ENCODE measurements at regions not wholly inside any gene's neighbourhood (a gene's known extent, or its start where the extent isn't known, plus 50 kb on each side); places are given as distances from the start of the nearest gene placed in this dataset.
"Not testable (repeated sequence)": the region's sequence is repeated elsewhere in the genome, so short reads cannot be mapped to it uniquely, and the experiment has no call there.

GRCh38 chr16:27638833-27639560 is 89.1 kb downstream of the KATNIP start:
- in situ Hi-C loops (cut with MboI; ENCODE audit: low sequenced_read_pairs), result no loop called here

DNA sequence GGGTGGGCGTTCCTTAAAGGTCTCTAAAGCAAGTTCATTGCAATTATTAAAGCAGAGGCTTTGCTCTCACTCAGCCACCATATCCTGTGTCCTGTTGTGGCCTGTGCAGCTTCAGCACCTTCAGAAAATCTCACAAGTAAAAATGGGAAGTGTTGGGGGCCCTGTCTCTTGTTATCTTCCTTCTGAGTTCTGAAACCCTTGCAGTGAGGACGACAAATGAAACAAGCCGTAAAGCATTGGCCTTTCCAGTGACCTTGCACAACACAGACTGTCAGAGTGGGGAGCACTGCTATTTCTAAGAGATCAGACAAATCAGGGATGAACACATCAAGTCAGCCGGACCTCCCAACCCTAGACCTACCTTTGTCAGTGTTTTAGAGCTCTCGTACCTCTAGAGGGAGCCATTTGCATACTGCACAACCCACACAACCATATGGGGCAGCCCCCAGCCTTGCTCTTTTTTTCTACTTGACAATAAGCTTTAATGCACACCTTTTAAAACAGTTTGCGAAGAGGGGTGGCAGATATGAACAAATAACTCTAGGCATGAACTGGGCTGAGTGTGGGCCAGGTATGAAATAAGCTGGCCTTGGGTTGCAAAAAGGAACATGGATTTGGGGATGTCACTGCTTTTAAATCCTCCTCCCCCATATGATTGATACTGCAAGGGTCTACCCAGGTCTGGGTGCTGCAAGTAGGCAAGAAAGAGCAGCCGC is 89.8 kb downstream of the KATNIP start:
- in situ Hi-C loops (cut with MboI; ENCODE audit: low sequenced_read_pairs), result no loop called here

DNA sequence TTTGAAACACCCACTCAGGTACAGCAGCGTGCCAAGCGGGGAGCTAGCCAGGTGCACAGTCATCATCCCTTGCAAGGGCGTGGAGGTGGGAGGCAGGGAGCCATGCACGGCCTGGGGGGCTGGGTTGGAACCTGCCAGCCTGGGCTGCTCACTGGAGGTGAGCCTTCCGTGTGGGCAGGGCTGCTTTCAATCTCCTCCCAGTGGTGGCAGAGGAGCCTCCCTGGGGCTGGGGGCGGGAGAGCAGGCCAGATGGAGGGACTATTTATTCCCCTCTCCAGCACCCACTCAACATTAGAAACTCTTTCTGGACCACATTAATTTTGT is 90.3 kb downstream of the KATNIP start:
- in situ Hi-C loops (cut with MboI; ENCODE audit: low sequenced_read_pairs), result no loop called here

- in situ Hi-C loops (cut with MboI; ENCODE audit: low sequenced_read_pairs), result no loop called here
Measured at GRCh38 chr16:27641260-27641659, 91.3 kb downstream of the KATNIP start.

GRCh38 chr16:27641734-27642415 is 91.9 kb downstream of the KATNIP start:
- in situ Hi-C loops (cut with MboI; ENCODE audit: low sequenced_read_pairs), result not testable (repeated sequence)

DNA sequence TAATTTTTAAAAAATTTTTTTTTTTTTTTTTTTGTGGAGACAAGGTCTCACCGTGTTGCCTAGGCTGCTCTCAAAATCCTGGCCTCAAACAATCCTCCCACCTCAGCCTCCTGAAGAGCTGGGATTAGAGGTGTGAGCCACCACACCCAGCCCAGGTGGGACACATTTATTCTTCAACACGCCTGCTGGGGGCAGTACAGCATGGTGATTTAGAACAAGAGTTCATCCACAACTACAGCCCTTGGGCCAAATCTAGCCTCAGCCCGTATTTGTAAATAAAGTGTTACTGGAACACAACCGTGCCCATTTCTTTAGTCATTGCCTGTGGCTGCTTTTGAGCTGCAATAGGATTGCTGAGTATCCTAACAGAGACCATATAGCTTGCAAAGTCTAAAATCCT is 92.8 kb downstream of the KATNIP start:
- in situ Hi-C loops (cut with MboI; ENCODE audit: low sequenced_read_pairs), result no loop called here

DNA sequence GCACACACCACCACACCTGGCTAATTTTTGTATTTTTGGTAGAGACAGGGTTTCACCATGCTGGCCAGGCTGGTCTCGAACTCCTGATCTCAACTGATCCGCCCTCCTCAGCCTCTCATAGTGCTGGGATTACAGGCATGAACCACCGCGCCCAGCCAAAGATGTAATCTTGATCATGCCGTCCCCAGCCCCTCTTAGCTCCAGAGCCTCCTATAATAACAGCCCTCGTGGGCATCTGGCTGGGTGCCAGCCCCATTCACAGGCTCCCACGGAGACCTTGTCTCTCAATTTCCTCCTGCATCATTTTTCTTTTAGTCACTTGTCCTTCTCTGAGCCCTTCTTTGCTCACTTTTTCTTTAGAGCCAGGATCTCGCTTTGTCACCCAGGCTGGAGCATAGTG is 94.2 kb downstream of the KATNIP start:
- in situ Hi-C loops (cut with MboI; ENCODE audit: low sequenced_read_pairs), result no loop called here

GRCh38 chr16:27645396-27645795 is 95.5 kb downstream of the KATNIP start:
- in situ Hi-C loops (cut with MboI; ENCODE audit: low sequenced_read_pairs), result no loop called here

DNA sequence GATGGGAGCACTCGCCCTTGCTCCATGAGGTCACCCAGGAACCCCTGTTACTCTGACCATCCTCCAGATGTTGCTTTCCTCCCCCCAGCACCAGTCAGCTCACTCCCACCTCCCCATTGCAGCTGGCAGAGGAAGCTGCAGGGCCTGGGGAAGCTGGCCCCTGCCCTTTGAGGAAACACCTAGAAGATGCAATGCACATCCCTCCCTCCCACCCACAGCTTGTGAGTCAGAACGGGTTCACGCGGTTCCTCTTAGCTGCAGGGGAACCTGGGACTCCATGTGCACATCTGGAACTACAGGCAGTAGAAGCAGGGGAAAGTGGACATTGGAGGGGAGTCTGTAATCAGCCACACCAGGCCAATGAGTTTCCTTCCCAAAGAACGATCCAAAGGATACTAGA is 96.9 kb downstream of the KATNIP start:
- in situ Hi-C loops (cut with MboI; ENCODE audit: low sequenced_read_pairs), result no loop called here

GRCh38 chr16:27649021-27649420 is 99.1 kb downstream of the KATNIP start:
- in situ Hi-C loops (cut with MboI; ENCODE audit: low sequenced_read_pairs), result no loop called here

DNA sequence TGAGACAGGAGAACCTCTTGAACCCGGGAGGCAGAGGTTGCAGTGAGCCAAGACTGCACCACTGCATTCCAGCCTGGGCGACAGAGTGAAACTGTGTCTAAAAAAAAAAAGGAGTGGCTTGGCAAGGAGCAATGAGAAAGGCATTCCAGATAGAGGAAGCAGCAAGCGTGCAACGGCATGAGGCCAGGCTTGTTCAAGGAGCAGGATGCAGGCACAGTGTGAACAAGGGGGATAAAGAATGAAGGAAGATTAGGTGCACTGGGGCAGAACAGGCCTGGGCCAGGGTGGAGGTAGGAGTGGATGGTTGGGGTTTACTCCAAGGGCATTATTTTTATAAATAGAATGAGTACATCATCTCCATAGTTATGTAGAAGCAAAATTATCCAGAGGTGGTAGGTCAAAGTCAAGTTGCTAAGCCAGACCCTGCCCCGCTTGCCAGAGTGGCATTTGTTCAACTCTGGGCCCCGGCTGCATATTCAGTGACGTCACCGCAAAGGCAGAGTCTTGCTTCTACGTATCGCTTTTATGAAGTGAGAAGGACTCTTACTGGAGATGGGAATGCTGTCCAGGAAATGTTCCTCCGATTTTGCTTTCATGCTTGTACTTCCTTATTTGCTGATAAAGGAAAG is 100.2 kb downstream of the KATNIP start:
- in situ Hi-C loops (cut with MboI; ENCODE audit: low sequenced_read_pairs), result no loop called here

GRCh38 chr16:27651301-27651700 is 101.4 kb downstream of the KATNIP start:
- in situ Hi-C loops (cut with MboI; ENCODE audit: low sequenced_read_pairs), result no loop called here

DNA sequence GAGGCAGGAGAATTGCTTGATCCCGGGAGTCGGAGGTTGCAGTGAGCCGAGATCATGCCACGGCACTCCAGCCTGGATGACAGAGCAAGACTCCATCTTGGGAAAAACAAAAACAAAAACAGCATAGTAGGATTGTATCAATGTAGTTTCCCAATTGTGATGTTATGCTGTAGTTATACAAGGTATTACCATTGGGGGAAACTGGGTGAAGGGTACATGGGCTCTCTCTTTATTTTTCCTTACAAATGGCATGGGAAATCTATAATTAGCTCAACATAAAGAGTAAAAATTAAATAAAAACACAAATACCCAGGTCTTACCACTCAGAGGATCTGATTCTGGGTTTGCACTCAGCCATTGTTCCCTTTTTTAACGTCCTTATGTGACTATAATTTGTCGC is 107.9 kb downstream of the KATNIP start:
- in situ Hi-C loops (cut with MboI; ENCODE audit: low sequenced_read_pairs), result no loop called here

GRCh38 chr16:27660507-27660906 is 110.6 kb downstream of the KATNIP start:
- in situ Hi-C loops (cut with MboI; ENCODE audit: low sequenced_read_pairs), result no loop called here

DNA sequence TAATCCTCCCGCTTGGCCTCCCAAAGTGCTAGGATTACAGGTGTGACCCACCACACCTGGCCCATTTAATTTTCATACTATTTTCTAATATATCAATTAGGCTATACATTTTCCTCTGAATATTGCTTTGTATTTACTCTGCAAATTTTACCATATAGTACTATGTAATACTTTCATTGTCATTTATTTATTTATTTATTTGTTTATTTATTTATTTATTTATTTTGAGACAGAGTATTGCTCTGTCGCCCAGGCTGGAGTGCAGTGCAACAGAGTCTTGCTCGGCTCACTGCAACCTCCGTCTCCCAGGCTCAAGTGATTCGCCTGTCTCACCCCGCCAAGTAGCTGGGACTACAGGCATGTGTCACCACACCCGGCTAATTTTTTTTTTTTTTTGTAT is 113.3 kb downstream of the KATNIP start:
- in situ Hi-C loops (cut with MboI; ENCODE audit: low sequenced_read_pairs), result not testable (repeated sequence)

DNA sequence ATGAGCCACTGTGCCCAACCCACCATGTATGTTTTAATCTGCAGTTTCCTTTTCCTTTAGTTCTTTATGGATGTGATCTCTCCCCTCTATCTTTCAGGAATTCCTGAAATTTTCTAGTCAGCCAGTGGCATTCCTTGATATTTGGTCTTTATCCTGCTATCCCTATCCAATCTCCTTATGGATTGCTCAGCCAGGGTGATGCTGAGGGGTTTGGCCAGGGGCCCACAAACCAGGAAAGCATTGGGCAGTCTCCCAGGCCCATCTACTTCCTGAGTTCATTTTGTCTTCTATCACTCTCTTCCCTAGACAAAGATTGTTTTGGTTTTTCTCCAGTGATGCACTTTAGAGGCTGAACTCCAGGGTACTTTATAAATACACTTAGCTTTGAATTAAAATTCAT is 115.9 kb downstream of the KATNIP start:
- in situ Hi-C loops (cut with MboI; ENCODE audit: low sequenced_read_pairs), result no loop called here

- in situ Hi-C loops (cut with MboI; ENCODE audit: low sequenced_read_pairs), result no loop called here
Measured at GRCh38 chr16:27670071-27670810, 120.3 kb downstream of the KATNIP start.

GRCh38 chr16:27671410-27671809 is 121.5 kb downstream of the KATNIP start:
- in situ Hi-C loops (cut with MboI; ENCODE audit: low sequenced_read_pairs), result no loop called here

DNA sequence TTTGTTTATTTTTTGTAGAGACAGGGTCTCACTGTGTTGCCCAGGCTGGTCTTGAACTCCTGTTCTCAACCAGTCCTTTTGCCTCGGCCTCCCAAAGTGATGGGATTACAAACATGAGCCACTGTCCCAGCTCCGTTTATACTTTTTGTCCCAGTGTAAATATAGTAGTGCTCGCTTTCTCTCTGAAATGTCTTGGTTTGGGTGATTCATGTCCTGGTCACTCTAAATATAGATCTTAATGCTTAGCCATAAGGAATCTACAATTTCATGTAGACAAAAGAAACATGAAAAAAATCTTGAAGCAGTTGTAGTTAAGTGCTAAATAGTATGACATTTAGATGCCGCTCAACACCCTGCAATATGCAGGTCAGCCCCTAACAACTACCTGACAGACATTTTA is 126.9 kb downstream of the KATNIP start:
- in situ Hi-C loops (cut with MboI; ENCODE audit: low sequenced_read_pairs), result loop anchor here (25.0 kb wide), 1 partner anchor 185 kb away; no protein-coding TSS in a partner anchor

DNA sequence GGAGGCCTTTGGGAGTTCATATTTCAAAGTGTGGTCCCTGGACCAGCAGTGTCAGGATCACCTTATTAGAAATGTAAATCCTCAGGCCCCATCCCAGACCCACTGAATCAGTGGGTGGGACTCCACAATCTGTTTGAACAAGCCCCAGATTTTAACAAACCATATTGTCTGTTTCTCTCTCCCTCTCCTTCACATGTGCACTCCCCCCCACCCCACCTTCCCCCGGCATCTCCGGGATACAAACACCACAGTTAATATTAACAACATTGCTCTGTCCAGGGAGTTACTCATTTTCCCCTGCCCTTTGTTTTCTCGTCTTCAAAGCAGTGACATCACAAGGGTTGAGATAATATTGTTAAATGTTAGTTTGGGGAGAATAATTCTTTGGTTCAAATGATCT is 127.3 kb downstream of the KATNIP start:
- in situ Hi-C loops (cut with MboI; ENCODE audit: low sequenced_read_pairs), result loop anchor here (25.0 kb wide), 1 partner anchor 185 kb away; no protein-coding TSS in a partner anchor

DNA sequence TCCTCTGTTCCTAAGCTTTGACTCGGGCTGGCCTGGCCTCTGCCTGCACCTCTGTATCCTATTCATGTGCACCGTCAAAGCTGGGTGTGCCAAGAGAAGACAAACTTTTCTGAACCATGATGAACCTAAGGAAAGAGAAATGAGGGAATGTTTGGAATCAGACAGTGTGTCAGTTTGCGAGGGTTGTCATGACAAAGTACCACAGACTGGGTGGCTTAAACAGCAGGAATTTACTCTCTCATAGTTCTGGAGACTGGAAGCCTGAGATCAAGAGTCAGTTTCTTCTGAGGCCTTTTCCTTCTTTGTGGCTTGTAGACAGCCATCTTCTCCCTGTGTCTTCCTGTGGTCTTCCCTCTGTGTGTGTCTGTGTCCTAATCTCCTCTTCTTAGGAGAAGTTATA is 129.0 kb downstream of the KATNIP start:
- in situ Hi-C loops (cut with MboI; ENCODE audit: low sequenced_read_pairs), result loop anchor here (25.0 kb wide), 1 partner anchor 183 kb away; no protein-coding TSS in a partner anchor
